Keratinocyte (primary cell): ENCODE measurements at regions not wholly inside any gene's neighbourhood (a gene's known extent, or its start where the extent isn't known, plus 50 kb on each side); places are given as distances from the start of the nearest gene placed in this dataset.

ENCODE experiments used
- CTCF ChIP-seq, 3 experiments: IDR thresholded peaks in 1 of 3; conservative IDR thresholded peaks in 1 of 3; optimal IDR thresholded peaks in 1 of 3; 2 replicates in 2 of 3; 3 replicates in 1 of 3; pipeline versions ENCODE3 to v1.5.1; 2011; ENCODE audit warnings: low read length in 3 of 3, mild to moderate bottlenecking in 3 of 3, moderate library complexity in 2 of 3, control low read depth in 1 of 3, inconsistent platforms in 1 of 3; ENCODE audit not compliant: insufficient read depth in 2 of 3; ENCODE audit errors: extremely low read depth in 1 of 3
- EZH2 ChIP-seq: IDR thresholded peaks from one replicate; pipeline ENCODE4 v1.6.1; 2012; ENCODE audit warnings: inconsistent platforms, mild to moderate bottlenecking, low read length, moderate library complexity

- TF ChIP-seq EZH2 = no peak
- TF ChIP-seq CTCF (optimal IDR thresholded peaks at IDR 0.05 in 1 of 3, IDR thresholded peaks at IDR 0.05 in 1 of 3, conservative IDR thresholded peaks at IDR 0.05 in 1 of 3; ENCODE audit: extremely low read depth in 1 of 3, insufficient read depth in 2 of 3, low read length in 3 of 3) = no peak
Measured at GRCh38 chr15:70253461-70254156, 155.9 kb upstream of the TLE3 start.
